MCF 10A (cell line): ENCODE measurements at regions not wholly inside any gene's neighbourhood (a gene's known extent, or its start where the extent isn't known, plus 50 kb on each side); places are given as distances from the start of the nearest gene placed in this dataset.

ENCODE experiments used
- BruUV-seq: library from RNA; stranded (reverse); fragments of 400-500 nt; replicated peaks from 2 replicates; lab custom pipeline; 2021; lab: Mats Ljungman, UMichigan
- CTCF ChIA-PET: fragments of 300-600 bp; sonication (Branson Sonifier 250); formaldehyde crosslinking; extraction: SDS; loops from one replicate; lab custom pipeline; 2021; ENCODE audit warnings: antibody characterized with exemption, inconsistent platforms; lab: Yijun Ruan, JAX
- POLR2A ChIA-PET: fragments of 300-600, 350-650 bp; sonication (Branson Sonifier 250); formaldehyde crosslinking; extraction: SDS; loops from one replicate; lab custom pipeline; 2020; ENCODE audit warnings: antibody characterized with exemption, inconsistent platforms; lab: Yijun Ruan, JAX
- DNase-seq: peaks from one replicate; pipeline ENCODE4 v3.0.0-alpha.2; 2018; ENCODE audit not compliant: unreplicated experiment
- H3K27ac Mint-ChIP-seq: one replicate; pipeline ENCODE4 v1.8.0; 2022; ENCODE audit warnings: mild to moderate bottlenecking, low read depth, mixed read lengths; ENCODE audit not compliant: unreplicated experiment
- H3K27me3 Mint-ChIP-seq: one replicate; pipeline ENCODE4 v1.8.0; 2022; ENCODE audit warnings: mixed read lengths; ENCODE audit not compliant: insufficient read depth, unreplicated experiment
- H3K36me3 Mint-ChIP-seq: one replicate; pipeline ENCODE4 v1.8.0; 2022; ENCODE audit warnings: mild to moderate bottlenecking, moderate library complexity, mixed read lengths; ENCODE audit not compliant: insufficient read depth, unreplicated experiment
- H3K4me1 Mint-ChIP-seq: one replicate; pipeline ENCODE4 v1.8.0; 2022; ENCODE audit warnings: mixed read lengths; ENCODE audit not compliant: insufficient read depth, unreplicated experiment
- H3K4me3 Mint-ChIP-seq: one replicate; pipeline ENCODE4 v1.8.0; 2022; ENCODE audit warnings: mild to moderate bottlenecking, moderate library complexity, mixed read lengths; ENCODE audit not compliant: unreplicated experiment
- H3K9me3 Mint-ChIP-seq: one replicate; pipeline ENCODE4 v1.8.0; 2022; ENCODE audit warnings: mixed read lengths; ENCODE audit not compliant: unreplicated experiment
- CTCF ChIP-seq: fragments of 200-600 bp; IDR thresholded peaks from one replicate; pipeline ENCODE4 v1.8.0; 2022; ENCODE audit warnings: antibody characterized with exemption, mild to moderate bottlenecking; ENCODE audit not compliant: unreplicated experiment
- intact Hi-C: fragments of 100-400 bp; cut with micrococcal nuclease; formaldehyde crosslinking; loops from 2 replicates; pipeline ENCODE4 v1.14.1; 2022

GRCh38 chr14:27917896-27918295, 848.7 kb upstream of the FOXG1 start:
- Mint-ChIP-seq H3K27ac (no peak overlapping the region), H3K4me3 (no peak overlapping the region), H3K9me3 (peaks cover 7% of the 10 kb centered on the region), H3K36me3 (peaks cover 5% of the 10 kb centered on the region), H3K4me1 (no peaks in the 10 kb centered on the region), H3K27me3 (no peaks in the 10 kb centered on the region)
- POLR2A ChIA-PET, result no interaction called here
- BruUV-seq, result no TSS peak
- no peak for TF ChIP-seq CTCF
- intact Hi-C loops, result no loop called here
- CTCF ChIA-PET, result no interaction called here
- DNase-seq, result no peak

- TF ChIP-seq CTCF, result no peak
- Mint-ChIP-seq H3K4me1 (no peaks in the 10 kb centered on the region), H3K4me3 (no peak overlapping the region), H3K36me3 (no peaks in the 10 kb centered on the region), H3K27me3 (peaks cover 52% of the 10 kb centered on the region), H3K27ac (no peak overlapping the region), H3K9me3 (no peaks in the 10 kb centered on the region)
- intact Hi-C loops, result no loop called here
- ChIA-PET CTCF (no interaction called here), POLR2A (no interaction called here)
- DNase-seq, result no peak
- no TSS peak for BruUV-seq
Measured at GRCh38 chr14:27927519-27927918, 839.1 kb upstream of the FOXG1 start.

- H3K9me3 Mint-ChIP-seq, result no peaks in the 10 kb centered on the region
Measured at GRCh38 chr14:27929797-27930347, 836.7 kb upstream of the FOXG1 start.

GRCh38 chr14:27938392-27938791, 828.2 kb upstream of the FOXG1 start:
- H3K9me3 Mint-ChIP-seq, result peaks cover 9% of the 10 kb centered on the region
- no peak for DNase-seq
- no peaks in the 10 kb centered on the region for H3K36me3 Mint-ChIP-seq
- H3K27ac Mint-ChIP-seq, result no peak overlapping the region
- intact Hi-C loops, result no loop called here
- no peak for TF ChIP-seq CTCF
- BruUV-seq, result no TSS peak
- CTCF ChIA-PET, result interaction anchor here (0.5 kb wide), 1 partner anchor 120 kb away, joined by 3 read pairs; no protein-coding TSS in a partner anchor
- peaks cover 28% of the 10 kb centered on the region for H3K27me3 Mint-ChIP-seq
- POLR2A ChIA-PET, result no interaction called here
- no peaks in the 10 kb centered on the region for H3K4me1 Mint-ChIP-seq
- no peak overlapping the region for H3K4me3 Mint-ChIP-seq

More at GRCh38 chr14:27929797-27930347, 836.7 kb upstream of the FOXG1 start:
- intact Hi-C loops, result no loop called here
- CTCF ChIA-PET, result no interaction called here
- POLR2A ChIA-PET, result interaction anchor here (0.7 kb wide), 1 partner anchor 558 kb away, joined by 3 read pairs; no protein-coding TSS in a partner anchor
- no TSS peak for BruUV-seq
- Mint-ChIP-seq H3K27ac (no peak overlapping the region), H3K27me3 (peaks cover 75% of the 10 kb centered on the region), H3K36me3 (no peaks in the 10 kb centered on the region), H3K4me1 (no peaks in the 10 kb centered on the region), H3K4me3 (no peak overlapping the region)
- TF ChIP-seq CTCF, result no peak
- DNase-seq, result no peak
